K562 (cell line): ENCODE measurements at regions not wholly inside any gene's neighbourhood (a gene's known extent, or its start where the extent isn't known, plus 50 kb on each side); places are given as distances from the start of the nearest gene placed in this dataset.
"Not testable (repeated sequence)": the region's sequence is repeated elsewhere in the genome, so short reads cannot be mapped to it uniquely, and the experiment has no call there.

Experiments
- ATAC-seq: fragments of 200-7000 bp; cut with Tn5 transposase; 3 replicates; pipeline ENCODE4 v1.9.1; 2020; ENCODE audit warnings: moderate library complexity
- BruUV-seq: library from RNA; stranded (reverse); fragments of 400-500 nt; replicated peaks from 2 replicates; lab custom pipeline; 2021; lab: Mats Ljungman, UMichigan
- CTCF ChIA-PET: fragments of 300-600 bp; formaldehyde crosslinking; extraction: SDS; loops from one replicate; lab custom pipeline; 2021; ENCODE audit warnings: low intra/inter-chr PET ratio; lab: Yijun Ruan, JAX
- POLR2A ChIA-PET: fragments of 300-600, 350-650 bp; sonication (Branson Sonifier 250); formaldehyde crosslinking; extraction: SDS; loops from one replicate; lab custom pipeline; 2021; ENCODE audit warnings: antibody characterized with exemption, inconsistent platforms; lab: Yijun Ruan, JAX
- DNase-seq, 4 experiments: peaks; one replicate each; pipeline versions ENCODE4 v3.0.0 to v3.0.0-alpha.2; 2011 to 2018; ENCODE audit warnings: low spot score in 3 of 4, mixed read lengths in 3 of 4; ENCODE audit errors: extremely low read depth in 1 of 4
- FAIRE-seq: peaks from 2 replicates; lab custom pipeline; 2011; peaks lifted over from hg19 to GRCh38; lab: Jason Lieb, UNC
- H2AFZ ChIP-seq: 2 replicates; pipeline ENCODE4 v1.6.0; 2011; ENCODE audit warnings: low read depth, low read length, control low read depth, inconsistent platforms
- H3K27ac ChIP-seq: fragments of 200-600 bp; 3 replicates; pipeline ENCODE4 v1.8.0; 2011; ENCODE audit warnings: low read depth, mild to moderate bottlenecking, control low read depth, inconsistent platforms, low read length, moderate library complexity, mixed read lengths; ENCODE audit errors: extremely low read depth
- H3K27me3 ChIP-seq, 2 experiments: fragments of 300-600 bp in 1 of 2; 2 replicates in 1 of 2; 3 replicates in 1 of 2; pipeline versions ENCODE4 v1.6.0 to v1.8.0; 2011; ENCODE audit warnings: inconsistent platforms in 2 of 2, low read length in 2 of 2, mild to moderate bottlenecking in 1 of 2, mixed read lengths in 1 of 2, moderate library complexity in 1 of 2; ENCODE audit not compliant: control insufficient read depth in 2 of 2, insufficient read depth in 2 of 2
- H3K36me3 ChIP-seq: fragments of 300-600 bp; 3 replicates; pipeline ENCODE4 v1.8.0; 2011; ENCODE audit warnings: mild to moderate bottlenecking, low read length, inconsistent platforms; ENCODE audit not compliant: control insufficient read depth, insufficient read depth
- H3K4me1 ChIP-seq, 2 experiments: fragments of 200-600 bp in 1 of 2; replicated peaks in 1 of 2; 2 replicates in 1 of 2; 3 replicates in 1 of 2; pipeline versions ENCODE4 v1.5.1 to v1.8.0; 2011; ENCODE audit warnings: inconsistent platforms in 2 of 2, low read length in 2 of 2, mild to moderate bottlenecking in 1 of 2, mixed read lengths in 1 of 2, moderate library complexity in 1 of 2; ENCODE audit not compliant: control insufficient read depth in 2 of 2, insufficient read depth in 2 of 2
- H3K4me2 ChIP-seq: 2 replicates; pipeline ENCODE4 v1.6.1; 2011; ENCODE audit warnings: low read length, control low read depth, inconsistent platforms, mixed read lengths; ENCODE audit not compliant: insufficient read depth
- H3K4me3 ChIP-seq: fragments of 200-600 bp; sonication (generic), shearing (Covaris generic); 2 replicates; pipeline ENCODE4 v1.5.1; 2016; ENCODE audit warnings: control low read depth, inconsistent platforms
- H3K79me2 ChIP-seq: fragments of 200-600 bp; 3 replicates; pipeline ENCODE4 v1.8.0; 2011; ENCODE audit warnings: low read length, inconsistent platforms; ENCODE audit not compliant: control insufficient read depth, insufficient read depth
- H3K9ac ChIP-seq, 2 experiments: 2 replicates each; pipeline versions ENCODE4 v1.6.0 to v1.6.1; 2011; ENCODE audit warnings: low read depth in 2 of 2, low read length in 2 of 2, control low read depth in 1 of 2, inconsistent platforms in 1 of 2, mild to moderate bottlenecking in 1 of 2, mixed read lengths in 1 of 2; ENCODE audit not compliant: insufficient read depth in 1 of 2
- H3K9me1 ChIP-seq: one replicate; pipeline ENCODE4 v1.6.0; 2011; ENCODE audit warnings: inconsistent platforms, mild to moderate bottlenecking, low read length, moderate library complexity; ENCODE audit not compliant: control insufficient read depth, insufficient read depth
- H3K9me3 ChIP-seq: replicated peaks from 2 replicates; pipeline ENCODE4 v1.5.1; 2011; ENCODE audit warnings: low read depth, low read length, inconsistent platforms; ENCODE audit not compliant: control insufficient read depth, insufficient read depth
- H4K20me1 ChIP-seq: replicated peaks from 2 replicates; pipeline ENCODE4 v1.6.1; 2011; ENCODE audit warnings: low read length, inconsistent platforms, mixed read lengths; ENCODE audit not compliant: control insufficient read depth, insufficient read depth
- HDAC1 ChIP-seq, 2 experiments: fragments of 450-650 bp; IDR thresholded peaks; 2 replicates each; pipeline ENCODE4 v1.6.1; 2016 to 2017; ENCODE audit warnings: inconsistent platforms in 1 of 2, mild to moderate bottlenecking in 1 of 2, moderate library complexity in 1 of 2
- KDM1A ChIP-seq, 2 experiments: fragments of 450-650 bp; IDR thresholded peaks; 2 replicates each; pipeline ENCODE4 v1.6.1; 2016; ENCODE audit warnings: mild to moderate bottlenecking in 2 of 2
- MEIS2 ChIP-seq: fragments of 450-650 bp; IDR thresholded peaks from 2 replicates; pipeline ENCODE4 v1.6.1; 2014; ENCODE audit warnings: mild to moderate bottlenecking; ENCODE audit not compliant: partially characterized antibody
- PBX2 ChIP-seq, 2 experiments: IDR thresholded peaks in 1 of 2; conservative IDR thresholded peaks in 1 of 2; 2 replicates each; pipeline ENCODE4 v1.6.1; 2016; ENCODE audit warnings: low read depth in 2 of 2, mild to moderate bottlenecking in 1 of 2, missing compliant biosample characterization in 1 of 2, missing genetic modification characterization in 1 of 2, moderate library complexity in 1 of 2
- RCOR1 ChIP-seq, 2 experiments: IDR thresholded peaks; 2 replicates each; pipeline ENCODE4 v1.6.1; 2012; ENCODE audit warnings: low read depth in 2 of 2, low read length in 2 of 2, borderline replicate concordance in 1 of 2, improper control_type of control experiment in 1 of 2
- TFE3 ChIP-seq: fragments of 450-650 bp; formaldehyde crosslinking; IDR thresholded peaks from 2 replicates; pipeline ENCODE4 v1.4.0; 2020; ENCODE audit warnings: mild to moderate bottlenecking, mixed read lengths
- WGBS: fragments of 100-300 bp; shearing (Covaris generic); methylation state at CpG from one replicate; pipeline ENCODE4 v1.1.6; 2016; ENCODE audit warnings: low coverage, mixed read lengths; ENCODE audit not compliant: insufficient coverage; ENCODE audit errors: missing lambda C conversion rate; 5-methylcytosine and 5-hydroxymethylcytosine counted together
- in situ Hi-C: fragments of 300-500 bp; cut with MboI; formaldehyde crosslinking; loops from 4 replicates; pipeline ENCODE4 v1.15.0; 2018; ENCODE audit warnings: inconsistent platforms, mixed read lengths
- intact Hi-C: fragments of 100-400 bp; cut with micrococcal nuclease; formaldehyde crosslinking; loops from 2 replicates; pipeline ENCODE4 v1.14.2; 2022

GRCh38 chr20:29589530-29589929, 1667.9 kb upstream of the DEFB115 start:
- ATAC-seq, H3K9ac ChIP-seq, POLR2A ChIA-PET: not testable (repeated sequence)

GRCh38 chr20:29604163-29604562, 1653.3 kb upstream of the DEFB115 start:
- ATAC-seq; H3K79me2 ChIP-seq; H3K27ac ChIP-seq; CTCF ChIA-PET; POLR2A ChIA-PET; H2AFZ ChIP-seq; H3K9ac ChIP-seq; H3K9me3 ChIP-seq; H3K4me1 ChIP-seq; H3K4me2 ChIP-seq; intact Hi-C loops; H3K27me3 ChIP-seq; H3K4me3 ChIP-seq; DNase-seq; FAIRE-seq; BruUV-seq; H4K20me1 ChIP-seq; H3K9me1 ChIP-seq; H3K36me3 ChIP-seq; TF ChIP-seq PBX2 (CRISPR knock-in tag; IDR thresholded peaks at IDR 0.05; ENCODE audit: low read depth): not testable (repeated sequence)
- TF ChIP-seq PBX2 (tag; conservative IDR thresholded peaks at IDR 0.05; ENCODE audit: low read depth) (peak; percentile 48), RCOR1 (IDR thresholded peaks at IDR 0.05; ENCODE audit: borderline replicate concordance in 1 of 2, low read depth in 2 of 2, low read length in 2 of 2) (peak; percentile 24 to 59; a peak in 2 of 4 replicates), HDAC1 (IDR thresholded peaks at IDR 0.05) (0 out of 4 replicates have a peak, but pooled peaks of 1 of the 2 experiments have one; percentile 20), MEIS2 (peak; percentile 64), KDM1A (IDR thresholded peaks at IDR 0.05) (peak; percentile 74 to 84)
- WGBS: 0% methylated on average over 1 of the region's 1 CpG
- in situ Hi-C loops: loop anchor here (25.0 kb wide), 1 partner anchor 517 kb away; no protein-coding TSS in a partner anchor

More at GRCh38 chr20:29589530-29589929, 1667.9 kb upstream of the DEFB115 start:
- FAIRE-seq, H3K4me3 ChIP-seq, H4K20me1 ChIP-seq, H2AFZ ChIP-seq, H3K4me2 ChIP-seq, BruUV-seq, CTCF ChIA-PET, H3K79me2 ChIP-seq, intact Hi-C loops, H3K4me1 ChIP-seq, in situ Hi-C loops, H3K9me1 ChIP-seq, H3K27ac ChIP-seq, H3K27me3 ChIP-seq, H3K36me3 ChIP-seq, DNase-seq, H3K9me3 ChIP-seq: not testable (repeated sequence)
- WGBS: 32% methylated on average over 2 of the region's 2 CpGs
- peak; percentile 60 for TF ChIP-seq TFE3 (CRISPR knock-in tag)
